ENCODE measurements at regions not wholly inside any gene's neighbourhood (a gene's known extent, or its start where the extent isn't known, plus 50 kb on each side); places are given as distances from the start of the nearest gene placed in this dataset.

DNA sequence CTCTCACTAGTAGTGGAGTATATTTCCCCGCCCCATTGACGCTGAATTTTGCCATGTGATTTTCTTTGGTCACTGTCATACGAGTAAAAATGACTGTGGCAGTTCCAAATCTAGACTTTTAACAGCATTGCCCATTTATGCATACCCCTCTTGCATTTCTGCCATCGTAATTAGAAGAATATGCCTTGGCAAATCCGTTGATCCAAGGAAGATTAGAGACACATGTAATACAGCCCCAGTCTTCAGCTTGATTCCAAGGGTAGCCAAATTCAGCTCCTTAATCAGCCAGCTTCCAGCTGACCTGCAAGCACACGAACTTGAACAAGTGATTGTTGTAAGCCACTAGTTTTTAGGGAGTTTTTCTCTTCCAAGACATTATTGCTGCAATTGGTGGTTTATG lies 290.3 kb upstream of the ADAMTS5 start:
- DNase-seq, result no peak

DNA sequence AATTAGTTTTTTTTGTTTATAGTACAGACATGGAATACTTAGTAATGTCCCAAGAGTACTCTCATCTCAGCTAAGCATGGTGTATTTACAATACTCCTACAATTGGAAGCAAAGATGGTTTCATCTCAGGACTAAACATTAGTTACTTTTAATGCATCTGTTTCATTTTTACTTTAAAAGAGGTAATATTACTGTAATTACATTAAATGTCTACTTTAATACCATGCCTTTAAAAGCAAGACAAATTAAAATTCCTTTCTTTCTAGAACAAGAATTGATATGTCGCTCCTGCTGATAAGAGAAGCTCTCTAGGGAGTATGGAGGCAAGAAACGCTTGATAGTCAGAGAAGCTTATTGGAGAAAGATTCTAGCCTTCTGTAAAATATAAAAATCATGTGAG lies 284.9 kb upstream of the ADAMTS5 start:
- DNase-seq, result no peak

DNA sequence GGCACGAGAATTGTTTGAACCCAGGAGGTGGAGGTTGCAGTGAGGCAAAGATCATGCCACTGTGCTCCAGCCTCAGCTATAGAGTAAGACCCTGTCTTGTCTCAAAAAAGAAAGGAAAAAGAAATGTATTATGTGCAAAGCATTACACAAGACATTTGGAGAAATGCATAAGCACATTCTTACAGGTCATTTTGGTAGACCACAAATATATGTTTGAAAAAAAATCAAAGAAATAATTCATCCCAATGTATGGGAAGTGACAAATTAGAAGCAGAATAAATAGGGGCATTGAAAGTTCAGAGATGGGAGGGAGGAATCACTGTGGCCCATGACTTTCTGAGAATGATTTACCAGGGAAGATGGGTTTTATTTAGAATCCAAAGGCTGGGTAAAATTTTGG lies 283.5 kb upstream of the ADAMTS5 start:
- DNase-seq, result no peak

DNA sequence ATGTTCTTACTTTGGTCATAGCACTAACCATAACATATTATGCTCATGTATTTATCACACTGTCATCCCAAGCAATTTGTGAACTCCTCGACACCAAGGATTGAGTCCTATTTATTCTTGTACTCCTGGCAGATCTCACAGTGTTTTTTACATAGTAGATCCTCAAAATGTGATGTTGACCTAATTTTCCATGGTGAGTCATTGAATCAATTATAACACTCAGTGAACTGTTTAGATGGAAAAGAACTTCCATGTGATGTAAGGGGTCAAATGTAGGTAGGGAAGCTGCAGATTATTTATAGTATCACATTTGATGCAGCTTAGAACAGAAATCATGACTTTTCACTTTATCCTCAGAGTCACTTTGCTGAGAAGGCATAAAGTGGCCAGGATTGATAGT lies 281.9 kb upstream of the ADAMTS5 start:
- DNase-seq, result no peak

DNA sequence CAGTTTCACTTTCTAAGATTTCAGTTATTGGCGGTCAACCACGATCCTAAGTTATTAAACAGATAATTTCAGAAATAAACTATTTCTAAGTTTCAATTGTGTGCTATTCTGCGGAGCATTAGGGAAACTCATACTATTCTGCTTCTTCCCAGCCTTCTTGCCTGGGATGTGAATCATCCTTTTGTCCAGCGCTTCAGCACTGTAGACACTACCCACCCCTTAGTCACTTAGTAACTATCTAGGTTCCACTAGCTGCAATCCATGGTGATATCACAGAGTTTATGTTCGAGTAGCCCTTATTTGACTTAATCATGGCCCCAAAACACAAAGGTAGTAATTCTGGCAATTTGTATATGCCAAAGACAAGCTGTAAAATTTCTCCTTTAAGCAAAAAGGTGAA lies 279.9 kb upstream of the ADAMTS5 start:
- DNase-seq, result no peak

DNA sequence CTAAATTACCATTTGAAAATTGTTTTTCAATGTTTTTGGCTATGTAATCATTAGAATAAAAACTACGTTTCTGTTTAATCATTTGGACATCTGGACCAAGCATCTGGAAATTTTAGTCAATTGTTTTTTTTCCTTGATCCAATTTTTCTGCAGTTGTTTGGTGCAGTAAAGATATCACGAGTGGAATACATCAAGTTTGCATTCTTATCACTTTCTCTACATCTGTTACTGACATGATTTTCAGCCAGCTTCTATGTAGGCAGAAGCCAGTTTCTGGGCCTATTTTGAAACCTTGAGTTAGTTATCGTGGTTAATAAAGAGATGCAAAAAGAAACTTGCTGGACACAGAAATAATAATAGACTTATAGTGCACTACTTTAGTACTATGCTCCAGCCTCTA lies 277.9 kb upstream of the ADAMTS5 start:
- DNase-seq, result no peak

DNA sequence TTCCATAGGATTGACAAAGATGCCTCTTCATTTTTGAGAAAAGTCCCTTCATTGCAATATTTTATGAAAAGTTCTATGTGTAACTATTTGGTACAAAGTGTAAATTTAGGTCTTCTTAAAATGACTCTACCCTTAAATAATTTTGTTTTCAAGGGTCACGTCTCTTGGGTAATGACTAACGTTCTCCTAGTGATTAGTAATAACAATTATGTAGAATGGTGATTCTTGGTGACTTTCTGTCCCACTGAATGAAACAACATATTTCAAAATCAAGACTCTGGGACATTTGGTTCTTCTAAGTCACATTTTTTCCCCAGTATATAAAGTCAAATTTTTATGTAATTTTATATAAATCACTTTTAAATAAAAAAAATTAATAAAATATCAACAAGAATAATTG lies 277.5 kb upstream of the ADAMTS5 start:
- DNase-seq, result no peak

DNA sequence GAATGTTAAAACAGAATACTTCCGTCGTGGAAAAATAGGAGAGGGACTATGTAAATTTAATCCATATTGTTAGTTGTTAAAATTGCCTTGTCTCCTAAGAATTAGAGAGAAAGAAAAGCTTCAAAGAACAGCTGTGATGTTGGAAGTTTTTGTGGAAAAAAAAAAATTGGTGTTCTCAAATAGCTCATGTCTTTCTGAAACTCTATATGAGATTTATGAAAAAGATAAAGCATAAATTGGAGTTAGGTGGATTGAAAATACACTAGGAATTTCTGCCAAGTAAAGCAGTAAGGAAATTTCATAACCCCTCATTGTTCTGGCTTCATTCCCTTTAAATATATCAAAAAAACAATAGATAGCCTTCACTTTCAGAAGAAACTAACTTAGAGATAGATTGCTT lies 274.0 kb upstream of the ADAMTS5 start:
- DNase-seq, result no peak

DNA sequence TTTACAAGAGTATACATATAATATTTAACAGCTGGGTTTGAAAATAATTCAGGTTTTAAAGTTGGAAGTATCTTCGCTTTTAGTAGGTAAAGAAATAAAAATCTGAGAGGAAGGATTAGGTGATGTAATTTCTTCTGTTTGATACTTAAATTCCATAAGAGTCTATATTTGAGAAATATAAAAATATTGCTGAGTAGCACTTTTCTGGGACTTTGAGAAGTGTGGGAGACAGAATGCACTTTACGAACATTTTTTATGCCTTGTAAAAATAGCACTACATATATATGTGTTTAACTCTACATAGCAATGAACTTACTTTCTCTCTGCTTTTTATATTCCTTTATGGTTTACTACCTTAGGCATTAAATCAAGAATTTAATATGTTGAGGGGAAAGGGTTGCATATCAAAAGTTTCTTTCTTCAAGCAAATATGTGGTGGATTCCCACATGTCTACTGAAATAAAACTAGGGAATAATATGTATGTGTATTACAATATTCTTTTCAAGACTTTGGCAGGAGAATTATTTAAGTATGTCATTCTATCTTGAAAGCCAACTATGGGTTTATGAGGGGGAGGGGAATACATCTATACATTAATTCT lies 266.7 kb upstream of the ADAMTS5 start:
- DNase-seq, result no peak

DNA sequence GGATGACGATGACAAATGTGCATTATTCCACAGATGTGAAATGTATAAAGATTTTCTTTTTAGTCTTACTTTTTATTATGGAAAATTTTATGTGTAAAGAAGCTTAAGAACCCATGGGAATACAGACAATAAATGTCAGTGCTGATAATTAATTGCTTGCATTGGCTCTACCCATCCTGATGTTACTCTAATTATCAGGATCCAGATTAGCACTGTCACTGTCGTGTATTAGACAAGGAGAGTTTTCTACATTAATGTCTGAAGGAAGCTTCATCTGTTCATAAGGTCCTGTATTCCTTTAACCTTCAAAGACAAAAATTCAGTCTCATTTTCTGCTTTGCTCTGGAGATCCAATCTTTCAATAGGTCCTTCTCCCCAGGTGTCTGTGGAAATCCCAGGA lies 259.1 kb upstream of the ADAMTS5 start:
- DNase-seq, result no peak

DNA sequence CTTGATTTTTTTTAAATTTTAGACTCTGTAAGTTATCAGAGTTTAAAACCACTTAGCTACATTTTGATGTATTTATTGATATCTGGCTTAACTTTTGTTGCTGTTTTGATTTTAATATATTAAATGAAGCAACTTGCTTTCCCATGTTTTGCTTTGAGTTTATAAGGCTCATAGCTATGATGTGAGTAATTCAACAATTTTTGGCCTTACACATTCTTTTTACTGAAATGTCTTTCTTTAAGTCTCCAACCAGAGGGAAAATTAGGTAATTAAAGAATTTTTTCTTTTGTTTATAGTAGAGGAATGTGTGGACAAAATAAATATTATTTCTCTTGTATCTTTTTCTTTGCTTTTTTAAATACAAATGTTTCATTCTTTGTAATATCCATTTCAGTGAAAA lies 258.3 kb upstream of the ADAMTS5 start:
- DNase-seq, result no peak

DNA sequence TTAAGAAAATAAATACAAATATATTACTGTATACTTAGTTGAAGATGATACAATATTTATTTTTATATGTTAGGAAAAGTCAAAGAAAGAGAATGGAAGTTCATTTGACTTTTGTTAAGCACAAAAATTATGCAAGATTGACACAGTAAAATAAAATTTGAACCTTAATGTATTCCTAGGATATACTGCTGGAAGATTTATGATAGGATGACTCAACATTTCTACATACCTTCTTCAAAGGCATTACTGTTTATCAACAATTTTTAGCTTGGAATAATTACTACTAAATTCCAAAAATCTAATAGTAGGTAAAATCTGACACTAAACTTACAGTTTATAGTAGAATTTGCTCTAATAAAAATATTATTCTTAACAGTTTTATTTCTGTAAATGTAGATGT lies 257.3 kb upstream of the ADAMTS5 start:
- no peak for DNase-seq

DNA sequence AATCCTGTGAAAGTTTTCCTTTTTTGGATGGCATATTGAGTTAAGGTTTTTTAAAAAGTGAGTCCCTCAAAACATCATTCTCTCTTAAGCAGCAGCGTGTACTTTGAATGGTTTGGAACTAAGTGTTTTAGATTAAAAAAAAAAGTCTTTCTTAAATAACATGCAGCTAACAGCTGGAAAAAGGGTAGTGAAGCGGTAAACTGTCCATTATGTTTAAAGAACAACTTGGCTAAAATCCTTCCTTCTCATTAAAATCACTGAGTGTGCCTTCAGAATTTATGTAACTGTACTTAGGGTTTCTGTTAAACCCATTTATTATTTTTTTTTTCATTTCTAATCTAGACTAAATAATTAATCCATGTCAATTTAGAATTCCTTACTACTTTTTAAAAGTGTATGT lies 254.2 kb upstream of the ADAMTS5 start:
- no peak for DNase-seq

DNA sequence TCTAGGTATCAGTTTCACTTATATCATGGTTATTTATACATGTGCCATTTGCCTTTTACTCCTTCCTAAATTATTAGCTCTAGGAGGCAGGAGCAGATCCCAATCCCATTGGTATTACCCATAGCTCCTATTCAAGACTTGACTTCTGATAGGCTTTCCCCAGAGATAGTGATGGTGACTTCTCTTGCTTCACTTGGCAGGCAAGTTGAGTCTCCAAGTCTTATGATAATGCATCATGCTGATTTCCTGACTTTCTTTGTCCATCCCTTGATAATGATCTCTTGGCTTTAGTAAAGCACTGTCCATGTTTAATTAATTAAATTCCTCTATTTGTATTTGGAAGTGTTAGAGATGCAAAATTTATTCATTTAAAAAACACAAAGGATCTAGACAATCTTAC lies 253.5 kb upstream of the ADAMTS5 start:
- no peak for DNase-seq

DNA sequence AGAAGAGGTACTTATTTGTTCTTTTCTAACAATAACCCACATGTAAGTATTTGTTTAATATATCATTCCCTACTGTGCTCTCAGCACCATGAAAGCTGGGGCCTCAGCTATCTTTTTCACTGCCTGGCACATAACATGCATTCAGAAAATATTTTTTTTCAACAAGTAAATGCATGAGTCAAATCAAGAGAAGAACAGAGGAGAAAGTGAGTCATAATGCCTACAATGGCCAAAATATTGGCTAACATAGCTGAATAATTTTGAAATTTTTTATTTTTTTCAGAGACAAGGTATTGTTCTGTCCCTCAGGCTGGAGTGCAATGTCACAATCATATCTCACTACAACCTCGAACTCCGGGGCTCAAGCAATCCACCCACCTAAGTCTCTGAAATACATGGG lies 252.2 kb upstream of the ADAMTS5 start:
- no peak for DNase-seq

DNA sequence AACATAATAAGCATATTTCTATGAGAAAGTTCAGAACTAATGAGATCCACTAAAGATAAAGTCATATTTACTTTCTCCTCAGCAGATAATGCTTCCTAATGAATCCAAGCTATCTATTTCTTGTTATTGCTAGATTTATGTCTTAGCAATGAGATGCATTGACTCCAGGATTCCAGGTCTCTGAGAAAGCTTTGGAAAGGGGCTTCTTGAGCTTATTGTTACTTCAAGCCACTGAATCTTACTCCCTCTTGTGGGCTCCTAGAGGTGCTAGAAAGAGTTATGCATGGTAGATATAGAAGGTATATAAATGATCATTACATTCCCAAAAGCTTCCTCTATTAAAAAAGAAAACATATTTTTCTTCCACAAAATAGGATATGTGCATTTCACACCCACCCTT lies 246.4 kb upstream of the ADAMTS5 start:
- DNase-seq, result no peak

DNA sequence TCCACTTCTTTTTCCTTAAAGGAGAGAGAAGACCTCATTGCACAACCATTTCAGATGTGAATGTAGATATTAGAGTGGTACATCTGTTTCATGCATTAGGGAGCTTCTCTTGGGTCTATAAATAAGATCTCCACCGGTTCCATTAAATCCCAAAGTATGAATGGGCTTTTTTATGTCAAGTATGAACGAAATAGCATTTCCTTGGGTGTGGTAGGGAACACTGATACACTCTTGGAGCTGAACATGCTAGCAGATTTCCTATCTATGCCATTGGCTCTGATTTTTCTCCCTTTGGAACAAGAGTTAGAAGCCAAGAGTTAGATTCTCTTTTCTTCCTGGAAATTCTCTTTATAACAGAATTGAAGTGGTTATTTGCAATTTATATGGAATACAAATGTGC lies 245.6 kb upstream of the ADAMTS5 start:
- DNase-seq, result no peak

DNA sequence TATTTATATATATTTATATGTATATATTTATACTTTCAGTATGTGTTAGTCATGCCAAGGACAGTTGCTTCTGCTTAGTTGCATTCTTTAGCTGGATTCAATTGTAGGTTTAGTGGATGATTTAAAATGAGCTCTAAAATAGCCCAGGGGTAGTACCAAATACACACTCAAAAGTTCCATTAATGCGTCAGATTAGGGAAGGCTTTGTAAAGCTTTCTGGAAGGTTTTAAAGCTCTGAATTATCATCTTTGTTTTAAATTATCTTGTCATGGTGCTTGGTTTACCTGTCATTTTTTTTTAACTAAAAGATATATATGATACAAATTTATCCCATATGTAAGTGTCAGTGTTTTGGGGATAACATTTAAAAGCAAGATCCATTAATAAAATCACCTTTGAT lies 242.7 kb upstream of the ADAMTS5 start:
- no peak for DNase-seq

DNA sequence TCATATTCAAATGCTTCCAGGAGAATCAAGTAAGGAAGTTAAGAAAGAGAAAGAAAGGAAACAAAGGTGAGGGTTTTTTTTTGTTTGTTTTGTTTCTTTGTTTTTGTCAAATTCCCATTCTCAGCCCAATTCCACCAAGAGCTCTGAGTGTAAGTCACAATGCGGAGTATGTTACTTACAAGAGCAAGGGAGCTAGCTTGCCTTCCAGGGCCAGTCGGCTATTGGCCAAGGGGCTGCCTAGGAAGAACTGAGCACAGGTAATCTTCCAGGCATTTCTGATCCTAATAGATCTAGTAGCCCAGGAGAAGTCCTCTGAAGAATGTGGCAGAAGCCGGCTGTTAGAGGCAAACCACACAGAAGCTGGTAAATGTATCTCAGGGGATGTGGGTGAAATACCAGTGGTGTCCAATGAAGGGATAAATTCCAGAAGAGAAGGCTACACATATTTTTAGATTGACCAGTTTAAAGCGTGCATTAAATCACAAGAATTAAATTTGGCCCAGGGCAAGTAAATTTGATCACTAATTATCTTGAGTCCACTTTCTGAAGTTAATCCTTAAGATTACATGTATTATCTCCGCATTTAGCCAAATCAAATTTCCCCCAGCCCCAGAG lies 239.6 kb upstream of the ADAMTS5 start:
- DNase-seq, result no peak

DNA sequence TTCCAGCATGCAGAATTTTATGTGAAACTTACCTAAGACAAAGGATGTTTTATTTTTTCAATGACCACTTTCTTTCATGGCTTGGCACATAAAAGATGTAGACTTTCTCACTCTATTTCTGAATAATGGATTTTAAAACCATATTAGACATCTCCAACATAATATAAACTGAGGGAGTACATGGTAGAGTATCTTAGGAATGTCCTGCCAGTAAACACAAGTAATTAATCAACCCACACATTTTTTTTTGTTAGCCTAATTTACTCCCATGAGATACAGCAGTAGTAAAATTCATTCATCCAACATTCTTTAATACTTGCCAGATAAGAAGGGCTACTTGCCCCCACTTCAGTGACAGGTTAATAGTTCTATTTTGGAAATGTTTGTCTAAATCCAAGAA lies 235.4 kb upstream of the ADAMTS5 start:
- DNase-seq, result no peak

DNA sequence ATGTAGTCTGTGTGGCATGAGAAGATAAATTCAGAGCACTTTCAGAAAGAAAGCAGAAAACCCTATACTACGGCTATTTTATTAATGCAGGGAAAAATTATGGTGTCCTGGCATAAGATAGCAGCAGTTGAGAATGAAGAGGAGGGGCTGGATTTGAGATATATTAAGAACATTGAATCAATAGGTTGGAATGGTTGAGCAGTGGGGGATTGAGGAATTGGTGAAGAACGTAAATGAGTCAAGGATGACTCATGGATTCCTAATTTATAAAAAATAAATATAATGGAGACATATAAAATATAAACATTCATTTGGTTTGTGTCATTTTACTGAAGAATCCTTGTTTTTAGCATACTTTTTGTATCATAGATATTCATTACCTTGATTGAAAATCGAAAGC lies 234.3 kb upstream of the ADAMTS5 start:
- no peak for DNase-seq

DNA sequence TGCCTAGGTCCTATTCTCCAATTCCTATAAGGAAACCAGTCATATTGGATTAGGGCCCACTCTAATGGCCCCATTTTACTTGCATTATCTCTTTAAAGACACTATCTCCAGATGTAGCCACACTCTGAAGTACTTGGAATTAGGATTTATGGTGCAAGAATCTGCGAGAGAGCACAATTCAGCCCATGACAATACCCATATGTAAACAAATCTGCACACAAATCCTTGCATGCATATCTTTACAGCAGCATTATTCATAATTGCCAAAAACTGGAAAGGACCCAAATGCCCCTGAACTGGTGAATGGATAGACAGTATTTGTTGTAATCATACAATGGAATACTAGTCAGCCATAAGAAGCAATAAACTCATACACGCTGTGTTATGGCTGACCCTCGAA lies 229.8 kb upstream of the ADAMTS5 start:
- no peak for DNase-seq

DNA sequence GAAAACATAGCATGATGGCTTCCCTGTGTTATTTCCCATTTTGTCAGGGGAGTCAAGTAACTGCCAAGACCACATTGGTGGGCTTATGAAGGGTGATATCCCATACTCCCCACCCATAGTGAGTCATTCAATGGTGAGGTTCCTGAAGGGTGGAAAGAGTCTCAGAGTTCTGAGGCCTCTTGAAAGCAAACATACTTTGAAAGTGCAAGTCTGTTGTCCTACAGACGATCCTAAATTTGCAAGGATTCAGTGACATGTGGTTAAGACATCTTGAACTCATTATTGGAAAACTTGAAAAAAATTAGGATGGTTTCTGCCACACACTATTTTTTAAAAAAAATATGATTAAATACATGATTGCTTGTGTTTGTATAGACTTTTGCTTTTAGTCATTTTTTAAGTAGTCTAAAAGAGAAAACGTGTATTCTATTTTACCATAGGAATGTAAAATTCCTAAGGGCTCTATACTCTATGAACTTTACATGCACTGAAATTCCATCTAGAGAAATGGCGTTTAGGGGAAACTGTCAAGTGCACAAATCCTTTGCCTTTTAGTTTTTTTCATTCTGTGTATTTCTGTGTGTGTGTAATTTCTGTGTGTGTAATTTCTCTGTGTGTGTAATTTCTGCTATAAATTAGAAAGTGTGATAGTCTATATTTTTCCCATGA lies 225.5 kb upstream of the ADAMTS5 start:
- DNase-seq, result no peak

DNA sequence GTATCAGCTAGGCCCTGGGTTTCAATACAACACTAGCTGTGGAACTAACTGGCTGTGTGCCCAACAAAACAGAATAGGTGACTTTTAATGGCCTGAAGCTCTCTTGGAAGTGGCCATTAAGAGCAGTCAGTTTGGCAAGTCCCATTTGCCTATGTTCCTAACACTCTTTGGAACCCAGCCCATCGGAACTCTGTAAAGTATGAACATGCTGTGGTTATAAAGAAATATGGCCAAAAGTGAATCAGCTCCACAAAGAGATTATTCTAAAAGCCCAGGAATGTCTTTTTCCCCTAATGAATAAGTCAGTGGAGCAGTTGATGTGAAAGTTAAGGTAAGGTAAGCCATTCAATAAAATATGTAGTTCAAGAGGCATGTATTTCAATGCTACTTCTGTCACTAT lies 223.7 kb upstream of the ADAMTS5 start:
- no peak for DNase-seq

DNA sequence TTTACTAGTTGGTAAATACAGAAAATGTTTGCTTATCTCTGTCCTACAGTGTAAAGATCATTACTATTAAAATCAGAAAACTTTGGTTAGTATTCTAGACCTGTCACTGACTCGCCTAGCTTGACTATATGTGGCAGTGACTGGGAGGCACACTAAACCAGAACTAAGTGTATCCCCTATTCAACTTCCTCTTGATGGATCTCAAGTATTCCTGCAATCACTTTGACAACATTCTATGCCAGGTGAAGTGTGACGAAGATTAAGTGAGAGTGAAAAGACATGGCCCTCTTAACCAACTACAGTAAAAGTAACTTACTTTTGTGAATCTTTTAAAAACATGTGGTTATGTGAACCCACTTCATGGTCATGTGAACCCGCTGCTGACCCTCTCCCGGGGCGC lies 223.0 kb upstream of the ADAMTS5 start:
- no peak for DNase-seq

Measured in CD4-positive, alpha-beta T cell treated with Interleukin-12 subunit alpha and Interleukin-12 subunit beta, for 1 hour (primary cell).